ENCODE measurements at regions not wholly inside any gene's neighbourhood (a gene's known extent, or its start where the extent isn't known, plus 50 kb on each side); places are given as distances from the start of the nearest gene placed in this dataset.
"Not testable (repeated sequence)": the region's sequence is repeated elsewhere in the genome, so short reads cannot be mapped to it uniquely, and the experiment has no call there.

DNA sequence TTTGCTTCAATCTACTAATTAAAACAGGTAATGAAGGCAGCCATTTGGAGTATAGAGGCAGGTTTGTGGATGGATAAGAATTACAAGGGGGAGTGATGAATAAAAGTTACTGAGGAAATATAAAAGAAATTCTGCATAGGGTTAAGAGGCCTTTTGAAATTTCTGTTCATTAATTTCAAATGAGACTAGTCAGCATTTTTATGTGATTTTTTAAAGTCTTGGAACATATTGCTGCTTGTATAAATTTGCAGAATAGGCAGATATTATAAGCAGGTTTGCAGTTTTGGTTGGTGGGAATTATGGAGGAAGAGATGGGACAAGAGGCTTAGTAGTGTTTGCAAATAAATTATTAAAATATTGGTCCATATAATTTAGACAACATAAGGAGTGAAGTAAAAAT lies 750.4 kb upstream of the AGA start:
- DNase-seq = no peak

DNA sequence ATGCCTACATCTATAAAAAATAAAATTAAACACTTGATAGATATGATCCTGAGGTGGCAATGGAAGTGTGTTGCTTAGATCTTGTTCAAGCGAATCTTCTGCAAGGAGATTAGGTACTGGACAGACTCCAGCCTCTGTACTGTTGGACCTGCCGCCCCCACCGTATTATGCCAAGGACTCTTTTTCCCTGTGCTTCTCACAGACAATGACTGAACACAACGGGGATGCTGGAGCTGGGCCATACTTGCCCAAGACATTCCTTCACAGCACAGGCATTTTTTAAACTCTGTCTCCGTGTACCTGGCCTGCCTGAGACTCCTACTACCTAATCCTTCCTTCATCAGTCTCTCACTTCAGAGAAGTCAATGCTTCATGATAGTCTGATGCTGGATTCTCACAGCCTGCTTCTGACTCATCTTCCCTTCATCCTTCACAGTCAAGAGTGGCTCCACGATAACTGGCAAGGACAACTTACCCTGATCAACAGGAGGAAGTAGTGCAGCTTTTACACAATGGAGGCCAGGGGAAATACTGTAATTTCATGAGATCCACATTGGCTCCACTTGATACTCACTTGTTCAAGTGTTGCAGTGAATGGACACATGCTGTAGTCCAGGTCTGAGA lies 754.6 kb upstream of the AGA start:
- DNase-seq = no peak

DNA sequence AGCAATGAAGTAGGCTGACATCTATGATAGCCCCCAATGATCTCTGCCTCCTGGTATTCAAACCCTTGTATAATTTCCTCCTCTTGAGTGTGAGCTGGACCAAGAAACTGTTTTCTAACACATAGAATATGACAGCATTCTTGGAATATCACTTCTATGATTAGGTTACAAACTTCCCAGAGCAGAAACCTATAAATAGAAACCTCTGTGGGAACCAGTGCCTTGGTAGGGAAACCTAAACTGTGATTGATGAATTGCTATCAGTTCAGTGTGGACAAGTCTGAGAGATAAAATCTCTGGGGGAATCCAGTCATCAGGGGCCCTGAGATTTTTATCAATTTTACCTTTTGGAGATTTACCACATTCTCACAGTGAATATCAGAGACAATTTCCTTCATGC lies 756.5 kb upstream of the AGA start:
- no peak for DNase-seq

DNA sequence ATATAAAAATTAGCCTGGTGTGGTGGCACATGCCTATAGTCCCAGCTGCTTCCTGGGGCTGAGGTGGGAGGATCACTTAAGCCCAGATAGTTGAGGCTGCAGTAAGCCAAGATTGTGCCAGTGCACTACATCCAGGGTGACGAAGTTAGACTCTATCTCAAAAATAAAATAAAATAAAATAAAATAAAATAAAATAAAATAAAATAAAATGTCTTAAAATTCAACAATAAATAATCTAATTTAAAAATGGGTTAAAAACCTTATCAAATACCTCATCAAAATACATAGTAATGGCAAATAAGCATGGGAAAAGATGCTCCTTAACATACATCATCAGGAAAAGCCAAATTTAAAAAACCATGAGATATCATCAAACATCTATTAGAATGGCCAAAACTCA lies 760.2 kb upstream of the AGA start:
- DNase-seq = no peak

DNA sequence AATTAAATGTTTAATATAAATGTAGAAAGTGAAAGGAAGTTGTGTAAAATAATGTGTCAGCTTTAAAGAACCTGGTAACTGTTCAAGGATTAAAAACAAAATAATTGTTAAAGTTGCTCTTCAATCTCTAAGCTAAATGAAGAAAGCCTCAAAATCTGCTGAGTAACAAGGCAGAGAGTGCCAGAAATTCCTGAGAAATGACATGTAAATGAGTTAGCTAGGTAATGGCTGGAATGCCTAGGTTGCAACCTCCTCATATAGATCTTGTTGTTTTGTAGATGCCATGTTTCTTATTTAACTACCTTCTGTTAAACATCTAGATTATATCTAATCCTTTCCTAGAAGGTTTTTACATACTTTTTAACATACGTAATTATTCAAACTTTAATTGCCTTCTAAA lies 763.6 kb upstream of the AGA start:
- no peak for DNase-seq

DNA sequence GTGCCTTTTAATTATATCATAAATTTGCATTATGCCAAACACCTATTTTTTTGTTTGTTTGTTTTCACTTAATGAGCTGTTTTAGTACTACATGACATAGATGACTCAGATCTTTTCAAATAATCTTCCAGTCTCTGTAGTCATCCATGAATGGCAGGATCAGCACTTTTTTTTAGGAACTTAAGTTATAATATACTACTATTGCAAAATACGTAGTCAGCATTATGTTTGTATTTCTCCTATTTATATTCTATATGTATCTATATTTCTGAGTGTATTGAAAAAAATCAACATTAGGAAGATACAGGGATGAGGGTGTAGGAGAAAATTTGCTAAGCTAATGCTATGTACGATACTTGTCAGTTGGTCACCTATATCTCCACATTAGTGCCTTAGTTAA lies 773.1 kb upstream of the AGA start:
- no peak for DNase-seq

DNA sequence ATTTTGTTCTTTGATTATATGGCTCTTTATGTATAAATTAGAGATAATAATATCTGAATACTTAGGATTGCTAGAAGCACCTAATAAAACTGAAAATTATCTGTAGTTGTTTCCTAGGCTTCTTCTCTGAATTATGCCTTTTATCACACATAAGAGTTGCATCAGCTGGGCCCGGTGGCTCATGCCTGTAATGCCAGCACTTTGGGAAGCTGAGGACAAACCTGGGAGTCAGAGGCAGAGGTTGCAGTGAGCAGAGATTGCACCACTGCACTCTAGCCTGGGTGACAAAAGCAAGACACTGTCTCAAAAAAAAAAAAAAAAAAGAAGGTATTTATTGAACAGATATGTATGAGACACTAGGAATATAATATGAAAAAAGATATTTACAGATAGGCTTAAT lies 773.5 kb upstream of the AGA start:
- no peak for DNase-seq

DNA sequence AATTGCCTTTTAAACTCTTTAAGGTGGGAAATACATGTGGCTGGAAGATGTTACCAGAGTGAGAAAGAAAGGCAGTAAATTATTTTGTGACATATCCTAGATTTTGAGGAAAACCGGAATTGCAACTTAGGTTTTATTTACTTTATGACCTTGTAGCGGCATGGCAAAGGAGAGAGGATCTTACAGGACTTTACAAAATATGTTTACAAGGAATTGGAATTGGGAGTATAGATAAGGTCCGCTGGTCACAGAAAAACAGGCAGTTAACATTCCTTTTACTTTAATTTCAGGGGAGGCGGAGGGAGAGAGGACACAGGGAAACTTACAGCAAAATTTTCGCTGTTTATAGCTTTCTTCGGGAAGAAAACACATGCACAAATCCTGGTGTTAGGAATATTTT lies 784.2 kb upstream of the AGA start:
- DNase-seq = not testable (repeated sequence)

DNA sequence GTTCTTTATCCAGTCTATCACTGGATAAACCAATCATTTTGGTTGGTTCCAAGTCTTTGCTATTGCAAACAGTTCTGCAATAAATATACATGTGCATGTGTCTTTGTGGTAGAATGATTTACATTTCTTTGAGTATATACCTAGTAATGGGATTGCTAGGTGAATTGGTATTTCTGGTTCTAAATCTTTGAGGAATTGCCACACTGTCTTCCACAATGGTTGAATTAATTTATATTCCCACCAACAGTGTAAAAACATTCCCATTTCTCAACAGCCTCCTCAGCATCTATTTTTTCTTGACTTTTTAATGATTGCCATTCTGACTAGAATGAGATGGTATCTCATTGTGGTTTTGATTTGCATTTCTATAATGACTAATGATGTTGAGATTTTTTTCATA lies 791.7 kb upstream of the AGA start:
- DNase-seq = no peak

DNA sequence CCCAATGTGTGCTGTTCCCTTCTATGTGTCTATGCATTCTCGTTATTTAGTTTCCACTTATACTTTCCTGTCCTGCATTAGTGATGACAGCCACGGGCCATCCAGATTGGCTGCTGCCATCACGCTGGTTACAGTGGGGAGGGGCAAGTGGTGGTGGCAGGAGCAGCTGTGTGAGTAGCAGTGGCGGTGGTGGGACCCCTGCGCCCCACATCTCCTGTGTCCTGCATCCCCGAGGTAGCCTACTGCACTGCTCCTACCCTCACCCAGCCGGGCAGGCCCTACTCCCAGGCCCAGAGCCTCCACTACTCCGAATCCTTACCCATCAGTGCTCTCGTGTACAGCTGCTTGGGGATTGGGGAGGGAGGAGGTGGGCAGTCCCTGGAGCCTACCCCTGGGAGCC lies 798.7 kb upstream of the AGA start:
- no peak for DNase-seq

DNA sequence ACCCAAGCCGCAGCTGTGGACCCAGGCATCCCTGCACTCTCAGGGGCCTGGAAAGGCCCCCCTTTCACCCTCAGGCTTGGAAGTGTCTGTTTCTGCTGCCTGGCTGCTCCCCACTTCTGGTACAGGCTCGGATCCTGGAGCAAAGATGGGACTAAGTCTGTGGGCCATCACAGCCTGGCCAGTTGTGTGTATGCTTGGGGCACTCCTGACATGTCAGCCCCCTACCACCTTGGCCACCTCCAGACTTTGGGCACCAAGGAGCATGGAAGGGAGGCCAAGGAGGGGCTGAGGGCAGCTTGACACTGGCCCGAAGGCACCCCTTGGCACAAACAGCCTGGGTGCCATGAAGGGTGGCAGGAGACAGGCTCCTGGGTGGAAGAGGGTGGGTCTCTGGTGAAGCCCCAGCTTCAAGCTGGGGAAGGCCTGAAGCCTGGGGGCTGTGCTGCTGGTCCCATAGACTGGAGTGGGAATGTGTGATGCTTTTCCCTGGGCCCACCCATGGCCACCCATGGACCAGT lies 799.4 kb upstream of the AGA start:
- DNase-seq = no peak

DNA sequence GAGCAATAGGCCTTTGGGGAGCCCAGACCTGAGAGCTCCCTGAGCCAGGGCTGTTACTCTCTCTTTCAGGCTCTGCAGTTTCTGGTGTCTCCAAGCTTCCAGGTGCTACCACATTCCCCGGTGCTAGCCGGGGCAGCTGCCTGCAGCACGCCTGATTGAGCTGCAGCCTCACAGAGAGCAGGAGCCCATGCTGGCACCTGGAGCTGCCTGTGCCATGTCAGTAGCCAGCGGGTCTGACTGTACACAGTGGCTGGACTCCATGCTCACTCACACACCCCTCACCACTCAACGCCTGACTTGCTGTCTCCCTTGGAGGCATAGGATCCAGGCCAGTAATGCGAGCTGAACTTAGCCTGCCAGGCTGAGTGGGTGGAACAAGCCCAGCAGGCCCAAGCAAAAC lies 800.4 kb upstream of the AGA start:
- no peak for DNase-seq

DNA sequence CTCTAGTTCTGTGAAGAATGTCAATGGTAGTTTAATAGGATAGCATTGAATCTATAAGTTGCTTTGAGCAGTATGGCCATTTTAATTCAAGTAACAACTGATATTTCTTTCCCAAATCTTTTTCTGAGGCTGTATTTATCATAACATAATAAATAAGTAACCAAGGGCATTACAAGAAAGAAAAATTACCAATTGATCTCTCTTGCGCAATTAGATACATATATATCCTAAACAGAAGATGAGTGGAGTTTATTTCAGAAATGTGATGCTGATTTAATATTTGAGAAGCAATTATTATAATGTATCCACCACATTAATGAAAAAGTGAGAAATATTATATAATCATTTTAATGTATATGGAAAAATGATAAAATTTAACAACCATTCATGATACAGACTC lies 802.5 kb upstream of the AGA start:
- no peak for DNase-seq

DNA sequence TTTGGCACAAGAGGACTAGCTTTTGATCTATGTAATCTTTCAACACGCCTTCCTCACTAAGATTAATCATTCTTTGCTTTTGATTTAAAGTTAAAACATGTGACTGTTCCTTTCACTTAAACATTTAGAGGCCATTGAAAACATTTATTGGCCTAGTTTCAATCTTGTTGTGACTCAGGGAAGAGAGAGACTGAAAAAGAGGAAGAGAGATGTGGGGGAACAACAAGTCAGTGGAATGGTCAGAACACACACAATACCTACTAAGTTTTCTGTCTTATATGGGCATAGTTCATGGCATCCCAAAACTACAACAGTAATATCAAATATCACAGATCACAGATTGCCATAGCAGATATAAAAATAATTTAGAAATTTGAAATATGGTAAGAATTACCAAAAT lies 812.9 kb upstream of the AGA start:
- DNase-seq = no peak

DNA sequence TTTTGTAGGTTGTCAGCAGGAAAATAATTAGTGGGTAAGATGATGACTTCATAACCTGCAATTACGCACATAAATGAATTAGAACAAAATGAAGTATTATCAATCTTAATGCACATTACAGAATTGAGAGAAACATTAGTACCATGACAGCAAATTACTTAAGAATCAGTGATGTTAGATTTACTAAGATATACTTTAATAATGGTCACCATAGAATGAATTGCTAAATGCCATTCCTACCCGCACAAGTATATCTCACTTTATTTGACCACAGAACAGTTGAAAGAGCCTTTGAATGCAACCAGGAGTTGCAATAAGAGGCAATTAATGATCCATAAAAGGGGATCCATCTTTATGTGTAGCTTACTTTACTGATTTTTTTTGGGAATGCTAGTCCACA lies 816.4 kb upstream of the AGA start:
- DNase-seq = no peak

DNA sequence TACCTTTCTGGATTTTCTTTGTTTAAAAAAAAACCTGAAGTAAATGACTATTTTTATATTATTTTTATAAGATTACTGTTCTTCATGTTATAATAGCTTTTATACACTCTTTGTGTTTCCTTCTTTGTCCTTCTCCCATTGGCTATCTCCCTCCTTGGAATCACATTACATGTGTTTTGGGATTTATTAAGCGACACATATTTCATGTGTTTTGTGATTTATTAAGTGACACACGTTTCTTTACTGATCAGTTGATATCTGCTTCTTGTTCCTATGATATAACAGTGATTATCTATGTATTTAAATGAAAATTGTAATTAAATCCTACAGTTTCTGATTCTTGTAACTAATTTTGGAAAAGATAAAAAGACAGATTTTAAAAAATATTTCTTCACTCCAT lies 817.3 kb upstream of the AGA start:
- DNase-seq = no peak

DNA sequence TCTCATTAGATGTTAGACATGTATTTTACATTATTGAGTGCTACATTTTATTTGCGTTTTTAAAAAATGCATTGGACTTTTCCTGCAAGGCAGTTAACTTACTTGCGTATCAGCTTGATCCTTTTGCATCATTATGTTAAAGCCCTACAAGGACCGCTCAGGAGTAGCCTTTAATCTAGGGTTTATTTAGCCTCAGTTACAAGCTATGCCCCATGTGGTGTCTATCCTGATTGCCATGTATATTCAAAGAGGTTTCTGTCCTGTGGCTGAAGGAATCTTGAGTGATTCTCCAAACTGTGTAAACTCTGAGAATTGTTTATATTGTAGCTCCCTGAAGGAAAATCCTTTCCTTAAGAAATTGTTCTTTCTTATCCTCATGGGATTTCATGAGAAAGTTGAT lies 821.8 kb upstream of the AGA start:
- DNase-seq = no peak

DNA sequence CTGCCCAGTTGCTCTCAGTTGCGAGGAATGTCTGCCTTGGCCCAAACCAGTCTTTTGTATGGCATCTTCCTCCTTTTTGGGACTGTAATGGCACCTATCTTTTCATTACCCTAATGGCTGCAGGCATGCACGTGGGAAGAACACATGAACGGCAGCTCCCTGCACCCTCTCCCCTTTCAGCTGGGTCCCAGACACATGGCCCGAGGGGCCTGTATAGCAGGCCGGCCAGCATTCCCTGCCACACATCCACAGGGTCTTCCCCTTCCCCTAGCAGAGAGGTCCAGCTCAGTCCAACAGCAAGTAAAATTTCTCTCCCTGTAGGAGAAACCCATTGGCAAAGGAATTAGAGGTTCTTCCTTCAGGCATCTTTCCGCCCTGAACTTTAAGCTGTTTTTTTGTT lies 829.1 kb upstream of the AGA start:
- no peak for DNase-seq

DNA sequence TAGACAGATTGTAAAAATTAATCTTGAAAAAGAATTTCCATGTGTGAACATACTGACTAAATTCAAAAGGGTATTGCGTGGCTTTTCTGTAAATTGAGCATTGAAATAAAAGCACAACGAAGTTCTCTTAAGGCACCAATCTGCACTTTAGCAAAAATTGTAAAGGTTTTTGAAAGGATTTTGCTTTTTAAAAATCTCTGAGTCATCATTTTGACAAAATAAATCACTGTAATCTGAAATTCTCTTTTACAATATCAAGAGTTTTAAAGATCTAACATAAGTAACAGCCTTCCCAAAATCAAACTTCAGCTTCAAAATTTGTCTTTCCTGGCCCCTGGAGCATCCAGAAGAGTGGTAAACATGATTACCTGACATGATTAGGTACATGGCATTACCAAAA lies 830.9 kb upstream of the AGA start:
- no peak for DNase-seq

DNA sequence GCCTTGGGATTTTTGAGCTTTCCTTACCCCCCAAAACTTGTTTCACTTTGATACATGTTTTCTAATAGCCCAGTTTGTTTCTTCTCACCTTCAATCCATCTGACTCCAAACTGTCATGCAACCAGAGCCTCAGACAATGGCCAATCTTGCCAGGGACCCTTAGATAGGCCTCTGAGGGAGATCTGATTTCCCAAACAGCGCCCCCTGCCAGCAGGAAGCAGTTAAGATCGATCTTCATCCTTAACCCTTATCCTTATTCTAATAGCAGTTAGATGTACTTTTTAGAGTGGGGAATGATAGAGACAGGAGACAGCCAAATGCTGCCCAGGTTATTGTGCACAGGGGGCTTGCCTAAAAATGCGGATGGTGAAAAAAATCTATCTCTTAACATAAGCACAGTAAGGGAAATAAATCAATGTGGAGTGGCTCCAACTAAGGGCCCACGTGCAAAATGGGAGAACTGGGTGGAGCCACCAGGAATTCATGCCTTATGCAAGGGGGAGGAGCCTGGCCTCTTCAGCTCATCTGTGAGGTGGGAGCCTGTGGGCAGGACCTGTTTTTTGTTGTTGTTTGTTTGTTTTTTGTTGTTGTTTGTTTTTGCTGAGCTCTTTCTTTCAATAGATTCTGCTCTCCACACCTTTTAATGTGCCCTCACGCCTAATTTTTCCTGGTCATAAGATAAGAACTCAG lies 833.6 kb upstream of the AGA start:
- DNase-seq = no peak

DNA sequence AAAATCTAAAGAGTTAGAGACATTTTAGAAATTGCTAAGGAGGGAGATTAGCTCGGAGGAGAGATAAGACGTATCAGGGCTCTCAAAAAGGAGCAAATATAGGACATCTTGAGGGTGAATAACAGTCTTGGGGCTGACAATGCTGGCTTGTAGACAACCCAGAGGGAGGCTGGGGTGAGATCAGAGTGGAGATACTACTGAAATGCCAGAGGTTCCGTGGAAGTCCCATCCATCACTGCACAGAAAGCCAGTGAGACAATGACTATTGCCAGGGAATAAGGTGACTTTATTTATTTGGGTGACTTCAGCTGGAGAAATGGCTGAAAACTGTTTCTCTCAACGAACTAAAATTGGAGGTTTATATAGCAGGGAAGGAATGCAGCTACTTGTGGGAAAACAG lies 838.1 kb upstream of the AGA start:
- DNase-seq = no peak

DNA sequence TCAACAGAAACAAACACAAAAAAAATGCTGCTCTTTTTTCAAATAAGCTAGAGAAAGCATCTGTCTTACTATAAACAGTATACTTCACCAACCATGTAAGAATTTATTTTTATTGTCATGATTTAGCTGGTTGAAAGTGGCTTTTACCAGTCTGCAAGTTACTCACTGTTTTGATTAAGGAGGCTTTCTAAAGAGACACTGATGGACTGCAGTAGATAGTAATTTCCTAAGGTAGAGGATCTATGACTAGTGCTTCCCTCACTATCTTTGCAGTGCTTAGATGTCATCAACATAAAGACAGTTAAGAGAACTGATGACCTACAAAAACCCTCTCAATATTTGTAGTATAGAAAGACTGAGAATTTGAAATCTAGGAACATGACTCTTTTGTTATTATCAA lies 846.2 kb upstream of the AGA start:
- no peak for DNase-seq

DNA sequence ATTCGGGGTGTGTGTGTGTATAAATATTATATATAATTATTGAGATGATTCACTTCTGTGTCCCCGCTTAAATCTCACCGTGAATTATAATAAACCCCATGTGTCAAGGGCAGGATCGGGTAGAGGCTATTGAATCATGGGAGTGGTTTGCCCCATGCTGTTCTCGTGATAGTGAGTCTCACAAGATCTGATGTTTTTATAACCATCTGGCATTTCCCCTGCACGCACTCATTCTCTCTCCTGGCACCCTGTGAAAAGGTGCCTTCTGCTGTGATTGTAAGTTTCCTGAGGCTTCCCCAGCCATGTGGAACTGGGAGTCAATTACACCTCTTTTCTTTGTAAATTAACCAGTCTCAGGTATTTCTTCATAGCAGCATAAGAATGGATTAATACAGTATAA lies 851.4 kb upstream of the AGA start:
- DNase-seq = no peak

DNA sequence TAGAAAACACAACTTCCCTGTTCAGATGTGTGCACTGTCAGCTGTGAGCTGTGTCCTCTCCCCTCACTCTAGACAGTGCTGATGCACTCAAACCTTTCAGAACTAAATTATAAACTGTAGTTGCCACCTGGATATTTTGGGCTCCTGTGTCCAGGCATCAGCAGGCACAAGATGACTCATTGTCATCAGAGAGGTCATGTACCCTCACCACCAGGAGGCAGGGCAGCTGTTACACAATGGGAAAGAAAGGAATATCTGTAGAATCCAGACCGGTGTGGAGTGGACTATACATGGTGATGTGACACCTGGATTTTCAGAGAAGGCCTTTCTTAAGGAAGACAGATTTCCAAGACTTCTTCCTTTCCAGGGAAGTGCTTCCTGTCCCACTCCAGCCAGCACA lies 854.4 kb upstream of the AGA start:
- no peak for DNase-seq

DNA sequence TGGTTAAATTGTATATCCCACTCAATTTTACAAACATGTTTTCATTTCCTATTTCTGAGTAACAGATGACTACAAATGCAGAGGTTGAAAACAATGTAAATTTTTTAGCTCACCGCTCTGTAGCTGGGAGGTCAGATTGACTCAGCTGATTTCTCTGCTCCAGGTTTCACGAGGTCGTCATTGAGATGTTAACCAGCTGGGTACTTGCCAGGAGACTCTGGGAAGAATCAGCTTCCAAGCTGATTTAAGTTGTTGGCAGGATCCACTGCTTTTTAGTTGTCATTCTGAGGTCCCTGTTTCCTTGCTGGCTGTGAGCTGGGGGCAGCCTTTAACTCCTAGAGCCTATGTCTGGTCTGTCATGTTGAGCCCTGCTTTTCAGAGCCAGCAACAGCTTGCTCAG lies 864.3 kb upstream of the AGA start:
- no peak for DNase-seq
